ENCODE measurements at regions not wholly inside any gene's neighbourhood (a gene's known extent, or its start where the extent isn't known, plus 50 kb on each side); places are given as distances from the start of the nearest gene placed in this dataset.

- TF ChIP-seq CTCF (IDR thresholded peaks at IDR 0.05; ENCODE audit: poor library complexity, severe bottlenecking) (no peak), REST (IDR thresholded peaks at IDR 0.05; ENCODE audit: borderline replicate concordance) (no peak), EP300 (conservative IDR thresholded peaks at IDR 0.05; ENCODE audit: poor library complexity, severe bottlenecking) (no peak)
These were observed 222.6 kb downstream of the INSIG2 start for GRCh38 chr2:118310681-118311429.
